ENCODE measurements at regions not wholly inside any gene's neighbourhood (a gene's known extent, or its start where the extent isn't known, plus 50 kb on each side); places are given as distances from the start of the nearest gene placed in this dataset.
"Not testable (repeated sequence)": the region's sequence is repeated elsewhere in the genome, so short reads cannot be mapped to it uniquely, and the experiment has no call there.

DNA sequence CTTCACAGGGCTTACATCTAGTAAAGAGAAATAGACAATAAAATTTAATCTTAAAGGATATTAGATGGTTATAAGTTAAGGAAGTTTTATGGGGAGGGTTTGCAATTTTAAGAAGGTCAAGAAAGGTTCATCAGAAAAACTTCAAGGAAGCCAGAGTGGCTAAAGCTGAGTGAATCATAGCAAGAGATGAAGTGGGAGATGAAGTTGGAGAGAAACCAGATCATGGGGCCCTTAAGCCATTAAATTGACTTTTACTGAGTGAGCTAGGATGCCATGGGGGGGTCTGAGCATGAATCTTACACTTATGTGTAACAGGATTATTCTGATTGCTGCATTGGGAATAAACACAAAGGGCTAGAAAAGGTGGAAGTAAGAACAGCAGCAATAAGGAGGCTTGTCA, 189.2 kb downstream of the LRIG3 start:
- POLR2A ChIA-PET, result no interaction called here
- Mint-ChIP-seq H3K9me3 (no peaks in the 10 kb centered on the region), H3K4me1 (ENCODE audit: low read depth) (no peaks in the 10 kb centered on the region), H3K27me3 (no peaks in the 10 kb centered on the region), H3K4me3 (no peak overlapping the region), H3K36me3 (no peaks in the 10 kb centered on the region), H3K27ac (no peak overlapping the region)
- intact Hi-C loops (cut with micrococcal nuclease), result no loop called here
- CTCF ChIA-PET, result no interaction called here
- no peak for DNase-seq

DNA sequence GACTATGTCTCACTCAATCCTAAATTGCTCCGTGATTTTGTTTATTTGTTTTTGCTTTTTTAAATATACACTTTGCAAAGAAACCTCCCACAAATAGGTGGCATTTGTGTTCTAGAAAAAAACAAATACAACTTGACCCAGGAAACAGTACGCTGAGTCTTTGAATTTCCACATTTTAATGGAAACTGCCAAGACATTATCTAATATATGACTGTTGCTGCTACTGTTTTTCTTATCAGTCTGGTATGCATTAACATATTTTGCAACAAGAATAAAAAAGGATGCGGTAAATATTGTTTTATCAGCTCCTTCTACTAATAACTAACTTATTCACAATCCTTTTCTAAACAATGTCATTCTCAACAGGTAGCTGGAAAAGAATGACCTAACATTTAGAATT, 187.4 kb downstream of the LRIG3 start:
- no peaks in the 10 kb centered on the region for H3K27me3 Mint-ChIP-seq
- POLR2A ChIA-PET, result no interaction called here
- intact Hi-C loops (cut with micrococcal nuclease), result no loop called here

DNA sequence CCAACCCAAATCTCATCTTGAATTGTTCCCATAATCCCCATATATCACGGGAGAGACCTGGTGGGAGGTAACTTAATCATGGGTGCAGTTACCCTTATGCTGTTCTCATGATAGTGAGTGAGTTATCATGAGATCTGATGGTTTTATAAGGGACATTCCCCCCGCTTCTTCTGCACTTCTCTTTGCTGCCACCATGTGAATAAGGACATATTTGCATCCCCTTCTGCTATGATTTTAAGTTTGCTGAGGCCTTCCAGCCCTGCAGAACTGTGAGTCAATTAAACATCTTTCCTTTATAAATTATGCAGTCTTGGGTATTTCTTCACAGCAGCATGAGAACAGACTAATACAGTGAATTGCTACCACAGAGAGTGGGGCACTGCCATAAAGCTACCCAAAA, 179.1 kb downstream of the LRIG3 start:
- no peaks in the 10 kb centered on the region for H3K36me3 Mint-ChIP-seq
- CTCF ChIA-PET, result no interaction called here
- no peak overlapping the region for H3K4me3 Mint-ChIP-seq
- H3K27me3 Mint-ChIP-seq, result no peaks in the 10 kb centered on the region
- H3K9me3 Mint-ChIP-seq, result no peaks in the 10 kb centered on the region
- H3K27ac Mint-ChIP-seq, result no peak overlapping the region
- no peaks in the 10 kb centered on the region for H3K4me1 Mint-ChIP-seq (ENCODE audit: low read depth)
- no peak for DNase-seq
- intact Hi-C loops (cut with micrococcal nuclease), result no loop called here
- POLR2A ChIA-PET, result no interaction called here

More for the DNA sequence above, 187.4 kb downstream of the LRIG3 start:
- CTCF ChIA-PET, result interaction anchor here (0.7 kb wide), 1 partner anchor 68 kb away, joined by 3 read pairs; no protein-coding TSS in a partner anchor
- Mint-ChIP-seq H3K9me3 (no peaks in the 10 kb centered on the region), H3K4me3 (no peak overlapping the region), H3K4me1 (ENCODE audit: low read depth) (no peaks in the 10 kb centered on the region), H3K27ac (no peak overlapping the region), H3K36me3 (no peaks in the 10 kb centered on the region)
- no peak for DNase-seq

DNA sequence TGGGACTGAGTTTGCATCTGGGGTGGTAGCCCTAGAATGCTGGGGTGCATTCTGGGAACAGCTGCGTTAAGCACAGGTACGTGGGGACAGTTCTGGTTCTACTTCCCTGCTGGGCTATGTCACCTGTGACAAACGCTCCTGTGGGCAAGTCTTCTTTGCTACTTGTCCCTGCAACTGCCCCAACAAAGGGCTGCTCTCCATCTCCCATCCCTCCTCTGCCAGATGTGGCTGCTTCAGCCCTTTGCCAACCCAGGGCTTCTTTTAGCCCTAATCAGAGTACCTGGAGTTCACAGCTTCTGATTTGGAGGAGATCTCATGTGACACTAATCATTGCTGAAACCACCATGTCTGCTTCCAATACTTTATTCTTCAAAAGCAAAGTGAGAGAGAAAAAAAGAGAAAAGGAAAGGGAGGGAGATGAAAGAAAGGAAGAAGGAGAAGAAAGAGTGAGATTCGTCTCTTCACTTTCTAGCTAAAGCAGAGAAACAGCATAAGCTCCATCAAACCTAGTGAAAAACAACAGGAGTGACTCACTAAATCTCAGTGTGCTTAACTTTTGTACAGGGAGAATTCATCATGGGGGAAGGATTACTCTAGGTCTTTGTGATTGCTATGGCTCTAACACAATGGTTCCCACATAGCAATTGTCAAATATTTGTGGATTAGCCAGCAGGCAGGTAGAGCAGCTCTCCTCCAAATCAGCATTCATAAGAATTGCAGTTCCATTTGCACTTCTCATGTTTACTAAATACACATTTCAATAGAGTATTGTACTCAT, 174.8 kb downstream of the LRIG3 start:
- no peaks in the 10 kb centered on the region for H3K9me3 Mint-ChIP-seq
- ChIA-PET POLR2A (no interaction called here), CTCF (no interaction called here)
- no peak overlapping the region for H3K4me3 Mint-ChIP-seq
- no peak overlapping the region for H3K27ac Mint-ChIP-seq
- no peaks in the 10 kb centered on the region for H3K27me3 Mint-ChIP-seq
- intact Hi-C loops (cut with micrococcal nuclease), result no loop called here
- H3K36me3 Mint-ChIP-seq, result no peaks in the 10 kb centered on the region
- H3K4me1 Mint-ChIP-seq (ENCODE audit: low read depth), result no peaks in the 10 kb centered on the region
- DNase-seq, result no peak

DNA sequence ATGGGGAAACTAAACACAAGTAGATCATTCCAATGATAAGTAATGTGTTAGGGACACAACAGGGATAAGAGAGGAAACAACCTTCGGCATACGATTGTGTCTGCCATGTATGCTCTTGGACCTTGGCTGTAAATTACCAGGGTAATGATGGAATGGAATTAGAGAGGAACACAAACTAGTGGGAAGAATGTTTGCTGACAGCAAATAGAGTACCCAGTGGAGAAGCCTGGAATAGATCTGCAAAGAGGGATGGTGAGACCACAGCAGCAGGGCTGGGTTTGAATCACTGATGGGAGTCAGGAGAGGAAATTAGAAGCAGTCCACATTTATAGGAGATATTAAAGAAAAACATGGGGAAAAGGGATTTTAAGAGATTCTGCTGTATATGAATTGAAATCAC, 172.8 kb downstream of the LRIG3 start:
- Mint-ChIP-seq H3K4me1 (ENCODE audit: low read depth) (no peaks in the 10 kb centered on the region), H3K9me3 (peaks cover 2% of the 10 kb centered on the region), H3K27ac (no peak overlapping the region), H3K36me3 (no peaks in the 10 kb centered on the region), H3K4me3 (no peak overlapping the region), H3K27me3 (no peaks in the 10 kb centered on the region)
- POLR2A ChIA-PET, result no interaction called here
- CTCF ChIA-PET, result no interaction called here
- no peak for DNase-seq
- intact Hi-C loops (cut with micrococcal nuclease), result no loop called here

DNA sequence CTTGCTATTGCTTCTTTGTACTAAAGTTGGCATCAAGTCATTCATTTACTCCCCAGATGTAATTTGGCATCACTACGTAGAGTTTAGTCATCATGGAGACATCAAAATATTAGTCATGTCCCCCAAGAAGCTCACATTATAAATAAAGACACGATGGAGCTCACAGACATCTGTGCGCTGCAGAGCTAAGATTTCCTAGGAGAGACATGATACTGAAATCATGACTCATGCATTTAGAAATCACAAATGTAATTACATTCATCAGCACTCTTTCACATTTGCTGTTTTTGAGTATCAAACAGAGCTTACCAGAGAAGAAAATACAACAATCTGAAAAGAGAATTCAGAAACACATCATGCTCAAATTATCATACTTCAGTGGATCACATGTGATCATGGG, 169.8 kb downstream of the LRIG3 start:
- no peak for DNase-seq
- H3K36me3 Mint-ChIP-seq, result no peaks in the 10 kb centered on the region
- CTCF ChIA-PET, result no interaction called here
- intact Hi-C loops (cut with micrococcal nuclease), result no loop called here
- no peak overlapping the region for H3K27ac Mint-ChIP-seq
- H3K27me3 Mint-ChIP-seq, result no peaks in the 10 kb centered on the region
- POLR2A ChIA-PET, result no interaction called here
- H3K4me3 Mint-ChIP-seq, result no peak overlapping the region
- H3K9me3 Mint-ChIP-seq, result peaks cover 6% of the 10 kb centered on the region
- H3K4me1 Mint-ChIP-seq (ENCODE audit: low read depth), result no peaks in the 10 kb centered on the region

DNA sequence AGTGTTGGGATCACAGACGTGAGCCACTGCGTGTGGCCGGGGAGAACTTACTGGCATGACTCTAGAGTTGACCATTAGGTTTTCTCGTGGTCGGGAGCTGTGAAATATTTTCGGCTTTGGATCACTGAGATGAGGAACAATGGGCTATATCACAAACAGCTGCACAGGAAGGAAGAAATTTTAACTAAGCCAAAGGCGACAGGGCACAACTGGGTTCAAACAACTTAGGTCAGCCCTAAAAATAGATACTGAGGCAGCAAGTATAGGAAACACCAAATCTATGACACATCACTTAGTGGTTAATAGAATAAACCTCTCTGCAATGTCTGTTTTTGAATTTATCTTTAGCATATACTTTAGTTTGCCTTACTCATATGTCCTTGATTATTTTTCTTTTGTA, 162.9 kb downstream of the LRIG3 start:
- Mint-ChIP-seq H3K27me3 (no peaks in the 10 kb centered on the region), H3K27ac (no peak overlapping the region), H3K4me3 (no peak overlapping the region), H3K36me3 (no peaks in the 10 kb centered on the region), H3K4me1 (ENCODE audit: low read depth) (no peaks in the 10 kb centered on the region), H3K9me3 (peaks cover 6% of the 10 kb centered on the region)
- CTCF ChIA-PET, result no interaction called here
- DNase-seq, result no peak
- POLR2A ChIA-PET, result no interaction called here
- intact Hi-C loops (cut with micrococcal nuclease), result no loop called here

DNA sequence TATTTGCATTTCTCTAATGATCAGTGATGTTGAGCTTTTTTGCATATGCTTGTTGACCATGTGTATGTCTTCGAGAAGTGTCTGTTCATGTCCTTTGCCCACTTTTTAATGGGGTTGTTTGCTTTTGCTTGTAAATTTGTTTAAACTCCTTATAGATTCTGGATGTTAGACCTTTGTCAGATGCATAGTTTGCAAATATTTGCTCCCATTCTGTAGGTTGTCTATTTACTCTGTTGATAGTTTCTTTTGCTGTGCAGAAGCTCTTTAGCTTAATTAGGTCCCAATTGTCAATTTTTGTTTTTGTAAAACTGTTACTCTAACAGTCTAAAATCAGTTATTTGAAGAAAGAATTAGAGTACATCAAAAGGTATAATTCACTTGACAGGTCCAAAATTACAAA, 160.6 kb downstream of the LRIG3 start:
- H3K4me3 Mint-ChIP-seq; H3K9me3 Mint-ChIP-seq; CTCF ChIA-PET; H3K4me1 Mint-ChIP-seq (ENCODE audit: low read depth); DNase-seq; intact Hi-C loops (cut with micrococcal nuclease); H3K27me3 Mint-ChIP-seq; POLR2A ChIA-PET; H3K36me3 Mint-ChIP-seq; H3K27ac Mint-ChIP-seq: not testable (repeated sequence)

DNA sequence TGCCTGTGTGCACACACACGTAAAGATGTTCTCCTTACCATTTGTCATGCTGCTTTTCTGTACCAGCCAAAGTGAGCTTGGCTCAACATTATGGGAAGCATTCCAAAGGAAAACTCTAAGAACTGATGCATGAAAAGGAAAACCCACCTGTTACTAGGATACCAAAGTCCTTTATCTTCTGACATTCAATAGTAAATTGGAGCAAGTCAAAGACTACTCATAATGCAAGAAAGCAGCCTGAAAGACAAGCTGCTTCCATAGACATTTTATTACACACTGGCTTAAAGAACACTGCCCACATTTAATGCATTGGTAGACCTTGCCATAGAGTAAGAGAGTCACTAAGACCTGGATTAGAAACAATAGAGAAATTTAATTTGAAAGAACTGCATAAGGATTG, 159.0 kb downstream of the LRIG3 start:
- H3K27me3 Mint-ChIP-seq, result no peaks in the 10 kb centered on the region
- no peaks in the 10 kb centered on the region for H3K4me1 Mint-ChIP-seq (ENCODE audit: low read depth)
- intact Hi-C loops (cut with micrococcal nuclease), result no loop called here
- POLR2A ChIA-PET, result no interaction called here
- peaks cover 2% of the 10 kb centered on the region for H3K9me3 Mint-ChIP-seq
- CTCF ChIA-PET, result no interaction called here
- H3K27ac Mint-ChIP-seq, result no peak overlapping the region
- H3K36me3 Mint-ChIP-seq, result no peaks in the 10 kb centered on the region
- H3K4me3 Mint-ChIP-seq, result no peak overlapping the region
- DNase-seq, result no peak

DNA sequence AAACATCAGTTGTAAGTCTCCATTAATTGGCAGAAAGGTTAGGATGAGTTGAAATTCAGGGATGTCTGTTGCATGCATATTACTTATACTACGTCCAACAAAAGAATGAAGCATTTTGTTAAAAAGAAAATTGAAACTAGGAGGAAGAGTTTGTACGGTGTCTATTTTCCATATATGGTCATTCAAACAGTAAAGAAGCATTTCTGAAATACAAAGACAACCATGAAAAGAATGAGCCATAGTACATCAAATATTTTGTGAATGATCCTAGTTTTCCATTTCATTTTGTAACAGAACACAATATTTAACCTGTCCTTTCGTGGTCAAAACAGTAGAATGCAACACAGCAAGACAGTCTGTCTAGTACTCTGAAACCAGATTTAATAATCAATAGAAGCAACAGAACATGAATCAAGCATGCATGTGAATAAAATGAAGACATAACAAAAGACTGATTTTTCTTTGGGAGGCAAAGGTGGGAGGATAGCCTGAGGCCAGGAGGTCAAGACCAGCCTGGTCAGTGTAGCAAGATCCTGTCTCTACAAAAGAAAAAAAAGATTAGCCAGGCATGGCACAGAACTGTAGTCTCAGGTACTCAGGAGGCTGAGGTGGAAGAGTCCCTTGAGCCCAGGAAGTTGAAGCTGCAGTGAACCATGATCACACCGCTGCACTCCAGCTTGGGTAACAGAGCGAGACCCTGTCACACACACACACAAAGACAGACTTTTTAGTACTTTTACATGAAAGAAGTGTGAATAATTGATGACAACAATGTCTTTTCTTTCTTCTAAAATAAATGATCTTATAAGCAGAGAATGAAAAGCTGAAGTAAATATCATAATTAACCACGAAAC, 156.0 kb downstream of the LRIG3 start:
- H3K36me3 Mint-ChIP-seq, result no peaks in the 10 kb centered on the region
- intact Hi-C loops (cut with micrococcal nuclease), result no loop called here

DNA sequence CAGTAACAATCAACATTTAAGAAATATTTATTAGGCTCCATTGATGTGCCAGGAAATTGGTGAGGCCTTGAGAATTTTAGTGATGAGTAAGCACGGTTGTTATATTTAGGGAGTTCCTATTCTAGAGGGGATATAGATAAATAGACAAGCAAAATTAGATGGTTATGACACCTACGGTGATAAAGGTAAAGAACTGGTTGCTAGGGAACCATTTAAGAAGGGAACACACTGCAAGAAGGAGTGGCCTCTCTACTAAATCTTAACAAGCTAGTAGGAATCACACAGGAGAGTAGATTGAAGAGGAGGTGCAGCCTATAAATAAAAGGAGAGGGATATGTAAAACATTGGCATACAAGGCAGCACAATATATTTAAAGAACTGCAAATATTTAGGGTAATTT, 155.2 kb downstream of the LRIG3 start:
- Mint-ChIP-seq H3K27ac (no peak overlapping the region), H3K4me1 (ENCODE audit: low read depth) (no peaks in the 10 kb centered on the region), H3K36me3 (no peaks in the 10 kb centered on the region), H3K9me3 (peaks cover 5% of the 10 kb centered on the region), H3K4me3 (no peak overlapping the region), H3K27me3 (no peaks in the 10 kb centered on the region)
- DNase-seq, result no peak
- POLR2A ChIA-PET, result no interaction called here
- CTCF ChIA-PET, result no interaction called here
- intact Hi-C loops (cut with micrococcal nuclease), result no loop called here

More for the DNA sequence above, 156.0 kb downstream of the LRIG3 start:
- Mint-ChIP-seq H3K9me3 (peaks cover 5% of the 10 kb centered on the region), H3K4me3 (no peak overlapping the region), H3K4me1 (ENCODE audit: low read depth) (no peaks in the 10 kb centered on the region), H3K27me3 (no peaks in the 10 kb centered on the region), H3K27ac (no peak overlapping the region)
- no peak for DNase-seq
- CTCF ChIA-PET, result no interaction called here
- POLR2A ChIA-PET, result no interaction called here

DNA sequence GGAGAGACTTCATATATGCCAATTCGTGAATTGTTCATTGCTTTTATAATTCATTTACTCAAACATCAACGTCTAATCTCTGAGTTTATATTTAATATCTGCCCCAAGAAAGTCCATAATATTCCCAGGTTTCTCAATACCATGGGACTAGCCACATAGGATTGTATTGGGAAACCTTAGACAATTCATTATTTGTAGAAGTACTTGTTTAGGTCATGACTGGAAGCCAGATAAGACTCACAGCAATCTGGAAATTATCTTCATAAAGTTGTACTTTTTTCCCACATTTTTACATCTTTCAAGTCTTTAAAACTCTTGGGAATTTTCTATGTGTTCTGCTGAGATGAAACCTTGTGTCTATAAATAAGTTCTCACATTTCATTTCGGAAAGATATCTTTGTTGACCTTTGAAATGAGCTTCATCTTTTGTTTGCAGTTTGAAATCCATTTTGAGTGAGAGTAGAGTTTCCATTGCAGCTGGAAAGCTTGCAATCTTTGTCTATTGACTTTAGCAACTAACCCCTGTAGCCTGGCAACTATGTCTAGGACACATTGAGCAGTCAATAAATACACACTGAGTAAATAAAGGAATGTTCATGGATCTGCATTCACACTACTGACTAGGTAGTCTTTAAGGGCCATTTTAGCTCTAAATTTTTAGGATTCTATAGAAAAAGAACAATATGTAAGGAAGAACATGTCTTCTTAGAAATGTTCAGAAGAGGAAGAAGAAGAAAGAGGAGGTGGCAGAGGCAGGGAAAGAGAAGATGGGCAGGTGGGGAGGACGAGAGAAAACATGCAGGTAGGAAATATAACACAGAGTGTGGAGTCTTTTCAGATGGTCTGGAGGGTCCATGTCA, 154.4 kb downstream of the LRIG3 start:
- Mint-ChIP-seq H3K36me3 (no peaks in the 10 kb centered on the region), H3K27ac (no peak overlapping the region), H3K9me3 (peaks cover 6% of the 10 kb centered on the region), H3K4me1 (ENCODE audit: low read depth) (no peaks in the 10 kb centered on the region), H3K4me3 (no peak overlapping the region), H3K27me3 (no peaks in the 10 kb centered on the region)
- intact Hi-C loops (cut with micrococcal nuclease), result no loop called here
- ChIA-PET POLR2A (no interaction called here), CTCF (no interaction called here)
- no peak for DNase-seq

Measured in activated CD4-positive, alpha-beta memory T cell treated with anti-CD3 and anti-CD28 coated beads for 36 hours (primary cell).